ENCODE measurements at regions not wholly inside any gene's neighbourhood (a gene's known extent, or its start where the extent isn't known, plus 50 kb on each side); places are given as distances from the start of the nearest gene placed in this dataset.

GRCh38 chr2:236507393-236508085 lies 62.1 kb upstream of the ACKR3 start:
- no peaks in the 10 kb centered on the region for H3K36me3 ChIP-seq (ENCODE audit: insufficient read depth, low read length)
- no peaks in the 10 kb centered on the region for H3K4me1 ChIP-seq (ENCODE audit: insufficient read depth, low read length, severe bottlenecking)
- H3K27me3 ChIP-seq (ENCODE audit: insufficient read depth, low read length), result no peaks in the 10 kb centered on the region; the same call in 1 of the 2 replicates
- H2AFZ ChIP-seq (ENCODE audit: low read length), result no peak overlapping the region
- H4K20me1 ChIP-seq (ENCODE audit: insufficient read depth, low read length), result no peaks in the 10 kb centered on the region
- H3K4me2 ChIP-seq (ENCODE audit: low read length), result no peak overlapping the region
- no peaks in the 10 kb centered on the region for H3K9me2 ChIP-seq (ENCODE audit: low read depth, low read length)
- no peaks in the 10 kb centered on the region for H3F3A ChIP-seq (ENCODE audit: insufficient read depth, low read length)
- no peak overlapping the region for H3K4me3 ChIP-seq (ENCODE audit: low read depth, low read length, poor library complexity, severe bottlenecking)
- no peak overlapping the region for H3K9ac ChIP-seq (ENCODE audit: low read length)
- no peaks in the 10 kb centered on the region for H3K9me3 ChIP-seq (ENCODE audit: low read length)
- H3K79me2 ChIP-seq (ENCODE audit: insufficient read depth, low read length), result no peaks in the 10 kb centered on the region
- H3K27ac ChIP-seq (ENCODE audit: low read depth, low read length, poor library complexity, severe bottlenecking), result no peak overlapping the region
- TF ChIP-seq EZH2 (IDR thresholded peaks at IDR 0.05; ENCODE audit: borderline replicate concordance, low read length), result no peak
- TF ChIP-seq, protein P1, sequence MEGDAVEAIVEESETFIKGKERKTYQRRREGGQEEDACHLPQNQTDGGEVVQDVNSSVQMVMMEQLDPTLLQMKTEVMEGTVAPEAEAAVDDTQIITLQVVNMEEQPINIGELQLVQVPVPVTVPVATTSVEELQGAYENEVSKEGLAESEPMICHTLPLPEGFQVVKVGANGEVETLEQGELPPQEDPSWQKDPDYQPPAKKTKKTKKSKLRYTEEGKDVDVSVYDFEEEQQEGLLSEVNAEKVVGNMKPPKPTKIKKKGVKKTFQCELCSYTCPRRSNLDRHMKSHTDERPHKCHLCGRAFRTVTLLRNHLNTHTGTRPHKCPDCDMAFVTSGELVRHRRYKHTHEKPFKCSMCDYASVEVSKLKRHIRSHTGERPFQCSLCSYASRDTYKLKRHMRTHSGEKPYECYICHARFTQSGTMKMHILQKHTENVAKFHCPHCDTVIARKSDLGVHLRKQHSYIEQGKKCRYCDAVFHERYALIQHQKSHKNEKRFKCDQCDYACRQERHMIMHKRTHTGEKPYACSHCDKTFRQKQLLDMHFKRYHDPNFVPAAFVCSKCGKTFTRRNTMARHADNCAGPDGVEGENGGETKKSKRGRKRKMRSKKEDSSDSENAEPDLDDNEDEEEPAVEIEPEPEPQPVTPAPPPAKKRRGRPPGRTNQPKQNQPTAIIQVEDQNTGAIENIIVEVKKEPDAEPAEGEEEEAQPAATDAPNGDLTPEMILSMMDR (IDR thresholded peaks at IDR 0.05; ENCODE audit: low read length), result no peak

GRCh38 chr2:236508466-236508865 lies 61.2 kb upstream of the ACKR3 start:
- no peak overlapping the region for H3K9ac ChIP-seq (ENCODE audit: low read length)
- no peaks in the 10 kb centered on the region for H3K36me3 ChIP-seq (ENCODE audit: insufficient read depth, low read length)
- no peak overlapping the region for H3K4me2 ChIP-seq (ENCODE audit: low read length)
- no peak overlapping the region for H2AFZ ChIP-seq (ENCODE audit: low read length)
- no peaks in the 10 kb centered on the region for H4K20me1 ChIP-seq (ENCODE audit: insufficient read depth, low read length)
- no peaks in the 10 kb centered on the region for H3F3A ChIP-seq (ENCODE audit: insufficient read depth, low read length)
- no peaks in the 10 kb centered on the region for H3K9me3 ChIP-seq (ENCODE audit: low read length)
- H3K9me2 ChIP-seq (ENCODE audit: low read depth, low read length), result no peaks in the 10 kb centered on the region
- H3K79me2 ChIP-seq (ENCODE audit: insufficient read depth, low read length), result no peaks in the 10 kb centered on the region
- no peaks in the 10 kb centered on the region; the same call in 1 of the 2 replicates for H3K27me3 ChIP-seq (ENCODE audit: insufficient read depth, low read length)
- no peak overlapping the region for H3K27ac ChIP-seq (ENCODE audit: low read depth, low read length, poor library complexity, severe bottlenecking)
- H3K4me1 ChIP-seq (ENCODE audit: insufficient read depth, low read length, severe bottlenecking), result no peaks in the 10 kb centered on the region
- no peak overlapping the region for H3K4me3 ChIP-seq (ENCODE audit: low read depth, low read length, poor library complexity, severe bottlenecking)
- no peak for TF ChIP-seq EZH2 (IDR thresholded peaks at IDR 0.05; ENCODE audit: borderline replicate concordance, low read length)
- TF ChIP-seq, protein P1 (IDR thresholded peaks at IDR 0.05; ENCODE audit: low read length), result no peak

GRCh38 chr2:236510034-236510433 lies 59.6 kb upstream of the ACKR3 start:
- no peaks in the 10 kb centered on the region for H3K79me2 ChIP-seq (ENCODE audit: insufficient read depth, low read length)
- no peaks in the 10 kb centered on the region for H4K20me1 ChIP-seq (ENCODE audit: insufficient read depth, low read length)
- H3K36me3 ChIP-seq (ENCODE audit: insufficient read depth, low read length), result no peaks in the 10 kb centered on the region
- H3K9ac ChIP-seq (ENCODE audit: low read length), result no peak overlapping the region
- H3K27me3 ChIP-seq (ENCODE audit: insufficient read depth, low read length), result no peaks in the 10 kb centered on the region
- TF ChIP-seq, protein P1 (IDR thresholded peaks at IDR 0.05; ENCODE audit: low read length), result no peak
- TF ChIP-seq EZH2 (IDR thresholded peaks at IDR 0.05; ENCODE audit: borderline replicate concordance, low read length), result no peak
- H3K27ac ChIP-seq (ENCODE audit: low read depth, low read length, poor library complexity, severe bottlenecking), result no peak overlapping the region
- H3K9me3 ChIP-seq (ENCODE audit: low read length), result no peaks in the 10 kb centered on the region
- no peaks in the 10 kb centered on the region for H3F3A ChIP-seq (ENCODE audit: insufficient read depth, low read length)
- no peaks in the 10 kb centered on the region for H3K9me2 ChIP-seq (ENCODE audit: low read depth, low read length)
- no peak overlapping the region for H2AFZ ChIP-seq (ENCODE audit: low read length)
- no peak overlapping the region for H3K4me2 ChIP-seq (ENCODE audit: low read length)
- H3K4me1 ChIP-seq (ENCODE audit: insufficient read depth, low read length, severe bottlenecking), result no peaks in the 10 kb centered on the region
- H3K4me3 ChIP-seq (ENCODE audit: low read depth, low read length, poor library complexity, severe bottlenecking), result no peak overlapping the region

Measured in OCI-LY1 (cell line).